IMR-90 (cell line): ENCODE measurements at regions not wholly inside any gene's neighbourhood (a gene's known extent, or its start where the extent isn't known, plus 50 kb on each side); places are given as distances from the start of the nearest gene placed in this dataset. TPM values are rescaled to one million over a fixed set of nuclear protein-coding genes. Genes with fewer than 3 reads are reported as not detected.

ENCODE experiments used
- microRNA-seq, 2 experiments: library from miRNA; stranded (forward) in 1 of 2; unstranded in 1 of 2; fragments of 10-50 nt in 1 of 2; fragments of <30 nt in 1 of 2; gene quantifications in 1 of 2; microRNA quantifications in 1 of 2; one replicate each; pipeline versions ENCODE3 to v1.1.0; 2013 to 2020; ENCODE audit not compliant: insufficient read depth in 1 of 2, insufficient read length in 1 of 2, unreplicated experiment in 1 of 2
- small RNA-seq, 5 experiments: library from RNA; depleted of rRNA; stranded (forward); fragments of <200 nt; gene quantifications; one replicate each; pipeline ENCODE3, GENCODE V24; 2012

Small RNAs in the stretch of these regions (microRNA-seq; reads per million reads assigned to microRNA genes)
- not detected for gene RNU6ATAC19P (ENCODE audit: insufficient read depth, insufficient read length)

Small RNAs in the stretch of these regions (small RNA-seq; reads per million reads assigned to genes)
- gene RNU6ATAC19P: 0 reads per million in 5 experiments
